Mucosa of stomach (tissue), 1 donor: ENCODE measurements at regions not wholly inside any gene's neighbourhood (a gene's known extent, or its start where the extent isn't known, plus 50 kb on each side); places are given as distances from the start of the nearest gene placed in this dataset.
"Not testable (repeated sequence)": the region's sequence is repeated elsewhere in the genome, so short reads cannot be mapped to it uniquely, and the experiment has no call there.

Source experiments
- H3K27me3 ChIP-seq: one replicate; pipeline ENCODE4 v1.7.0; 2013; ENCODE audit warnings: mild to moderate bottlenecking, low read length; ENCODE audit not compliant: control insufficient read depth, insufficient read depth
- H3K36me3 ChIP-seq: one replicate; pipeline ENCODE4 v1.7.0; 2013; ENCODE audit warnings: low read length; ENCODE audit not compliant: control insufficient read depth, insufficient read depth
- H3K4me1 ChIP-seq: one replicate; pipeline ENCODE4 v1.7.0; 2013; ENCODE audit warnings: mild to moderate bottlenecking, low read length; ENCODE audit not compliant: control insufficient read depth, insufficient read depth
- H3K4me3 ChIP-seq: one replicate; pipeline ENCODE4 v1.7.0; 2013; ENCODE audit warnings: low read length
- H3K9ac ChIP-seq: one replicate; pipeline ENCODE4 v1.7.0; 2013; ENCODE audit warnings: mild to moderate bottlenecking, low read length, moderate library complexity
- H3K9me3 ChIP-seq: one replicate; pipeline ENCODE4 v1.7.0; 2013; ENCODE audit warnings: mild to moderate bottlenecking, low read length, moderate library complexity; ENCODE audit not compliant: control insufficient read depth
- donor health status: Pancreatic carcinoma.

GRCh38 chr2:111275854-111276171 lies 155.1 kb downstream of the BCL2L11 start:
- not testable (repeated sequence) for H3K27me3 ChIP-seq, H3K9me3 ChIP-seq, H3K9ac ChIP-seq, H3K4me1 ChIP-seq, H3K36me3 ChIP-seq, H3K4me3 ChIP-seq

GRCh38 chr2:111278133-111278532 lies 157.4 kb downstream of the BCL2L11 start:
- not testable (repeated sequence) for H3K36me3 ChIP-seq, H3K4me3 ChIP-seq, H3K27me3 ChIP-seq, H3K4me1 ChIP-seq, H3K9ac ChIP-seq, H3K9me3 ChIP-seq

GRCh38 chr2:111280709-111281286 lies 160.1 kb downstream of the BCL2L11 start:
- H3K4me3 ChIP-seq, H3K27me3 ChIP-seq, H3K9ac ChIP-seq, H3K36me3 ChIP-seq, H3K9me3 ChIP-seq, H3K4me1 ChIP-seq: not testable (repeated sequence)

- not testable (repeated sequence) for H3K27me3 ChIP-seq, H3K4me3 ChIP-seq, H3K4me1 ChIP-seq, H3K9ac ChIP-seq, H3K36me3 ChIP-seq, H3K9me3 ChIP-seq
These were observed 161.4 kb downstream of the BCL2L11 start for GRCh38 chr2:111282162-111282561.

- H3K27me3 ChIP-seq, H3K9ac ChIP-seq, H3K36me3 ChIP-seq, H3K4me3 ChIP-seq, H3K9me3 ChIP-seq, H3K4me1 ChIP-seq: not testable (repeated sequence)
These were observed 167.2 kb downstream of the BCL2L11 start for GRCh38 chr2:111287646-111288568.

GRCh38 chr2:111290370-111290769 lies 169.7 kb downstream of the BCL2L11 start:
- not testable (repeated sequence) for H3K4me3 ChIP-seq, H3K36me3 ChIP-seq

GRCh38 chr2:111291566-111291965 lies 170.9 kb downstream of the BCL2L11 start:
- H3K36me3 ChIP-seq, H3K4me3 ChIP-seq, H3K9ac ChIP-seq, H3K27me3 ChIP-seq, H3K9me3 ChIP-seq, H3K4me1 ChIP-seq: not testable (repeated sequence)

More at GRCh38 chr2:111290370-111290769, 169.7 kb downstream of the BCL2L11 start:
- H3K9me3 ChIP-seq, H3K27me3 ChIP-seq, H3K4me1 ChIP-seq, H3K9ac ChIP-seq: not testable (repeated sequence)

- not testable (repeated sequence) for H3K4me1 ChIP-seq, H3K27me3 ChIP-seq, H3K9ac ChIP-seq, H3K4me3 ChIP-seq, H3K36me3 ChIP-seq, H3K9me3 ChIP-seq
These were observed 171.7 kb downstream of the BCL2L11 start for GRCh38 chr2:111292232-111292968.

- H3K27me3 ChIP-seq, H3K36me3 ChIP-seq, H3K4me1 ChIP-seq, H3K9me3 ChIP-seq, H3K4me3 ChIP-seq, H3K9ac ChIP-seq: not testable (repeated sequence)
These were observed 174.0 kb downstream of the BCL2L11 start for GRCh38 chr2:111294699-111295098.

GRCh38 chr2:111296122-111296804 lies 175.5 kb downstream of the BCL2L11 start:
- H3K4me1 ChIP-seq, H3K27me3 ChIP-seq, H3K36me3 ChIP-seq, H3K9me3 ChIP-seq, H3K9ac ChIP-seq, H3K4me3 ChIP-seq: not testable (repeated sequence)

- H3K27me3 ChIP-seq, H3K9me3 ChIP-seq, H3K36me3 ChIP-seq, H3K9ac ChIP-seq, H3K4me1 ChIP-seq, H3K4me3 ChIP-seq: not testable (repeated sequence)
These were observed 176.4 kb downstream of the BCL2L11 start for GRCh38 chr2:111297128-111297527.

GRCh38 chr2:111298927-111299326 lies 178.2 kb downstream of the BCL2L11 start:
- not testable (repeated sequence) for H3K36me3 ChIP-seq, H3K9me3 ChIP-seq, H3K4me3 ChIP-seq, H3K9ac ChIP-seq, H3K4me1 ChIP-seq, H3K27me3 ChIP-seq
